GM13976 (cell line): ENCODE measurements at regions not wholly inside any gene's neighbourhood (a gene's known extent, or its start where the extent isn't known, plus 50 kb on each side); places are given as distances from the start of the nearest gene placed in this dataset.

Experiments
- DNase-seq: peaks from one replicate; pipeline ENCODE4 v3.0.0; 2012; ENCODE audit warnings: low spot score
- CTCF ChIP-seq: IDR thresholded peaks from 2 replicates; pipeline ENCODE4 v1.5.1; 2012; ENCODE audit warnings: borderline replicate concordance, mild to moderate bottlenecking; ENCODE audit not compliant: insufficient read depth; ENCODE audit errors: extremely low read depth, missing control alignments, control extremely low read depth
- in situ Hi-C: fragments of 300-500 bp; cut with MboI; formaldehyde crosslinking; loops from one replicate; pipeline ENCODE4 v1.12.0; 2022; ENCODE audit warnings: low sequenced_read_pairs, mixed read lengths, inconsistent platforms; ENCODE audit not compliant: unreplicated experiment

- TF ChIP-seq CTCF: no peak
- in situ Hi-C loops: no loop called here
Measured at GRCh38 chr13:109608503-109608902, 177.9 kb downstream of the IRS2 start.

GRCh38 chr13:109608059-109608458 is 178.3 kb downstream of the IRS2 start:
- DNase-seq: no peak
- TF ChIP-seq CTCF: no peak
- in situ Hi-C loops: no loop called here

More at GRCh38 chr13:109608503-109608902, 177.9 kb downstream of the IRS2 start:
- DNase-seq: no peak

GRCh38 chr13:109606520-109606919 is 179.9 kb downstream of the IRS2 start:
- no peak for TF ChIP-seq CTCF
- in situ Hi-C loops: no loop called here
- no peak for DNase-seq

- DNase-seq: no peak
- in situ Hi-C loops: no loop called here
- no peak for TF ChIP-seq CTCF
Measured at GRCh38 chr13:109605846-109606245, 180.5 kb downstream of the IRS2 start.

- in situ Hi-C loops: no loop called here
Measured at GRCh38 chr13:109604894-109605293, 181.5 kb downstream of the IRS2 start.

GRCh38 chr13:109602356-109602755 is 184.0 kb downstream of the IRS2 start:
- DNase-seq: no peak
- no peak for TF ChIP-seq CTCF
- in situ Hi-C loops: no loop called here

More at GRCh38 chr13:109604894-109605293, 181.5 kb downstream of the IRS2 start:
- DNase-seq: no peak
- no peak for TF ChIP-seq CTCF
